ELF-1 (cell line): ENCODE measurements at regions not wholly inside any gene's neighbourhood (a gene's known extent, or its start where the extent isn't known, plus 50 kb on each side); places are given as distances from the start of the nearest gene placed in this dataset.
A peak's percentile ranks its signal among the peaks of the same experiment; 100 is the strongest.

Experiments
- DNase-seq: peaks from one replicate; pipeline ENCODE4 v3.0.0-alpha.2; 2016; ENCODE audit warnings: low read depth, low spot score

DNA sequence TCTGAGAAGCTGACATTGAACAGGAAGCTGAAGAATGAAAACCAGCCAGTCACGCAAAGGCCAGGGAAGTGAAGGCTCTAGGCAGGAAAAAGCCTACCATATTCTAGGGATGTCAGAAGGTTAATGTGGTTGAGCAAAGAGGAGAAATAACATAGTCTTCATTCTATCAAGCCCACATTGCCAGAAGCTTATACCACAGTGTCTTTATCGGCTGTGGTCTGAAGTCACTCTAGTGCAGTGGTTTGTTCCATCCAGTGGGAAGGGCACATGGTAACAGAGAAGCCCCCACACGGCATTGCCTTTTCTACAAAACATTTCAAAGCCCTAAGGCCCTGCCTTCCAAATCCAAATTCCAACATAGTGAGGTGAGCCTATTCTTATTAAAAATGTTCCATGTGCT, 311.3 kb downstream of the TNS1 start:
- no peak for DNase-seq

DNA sequence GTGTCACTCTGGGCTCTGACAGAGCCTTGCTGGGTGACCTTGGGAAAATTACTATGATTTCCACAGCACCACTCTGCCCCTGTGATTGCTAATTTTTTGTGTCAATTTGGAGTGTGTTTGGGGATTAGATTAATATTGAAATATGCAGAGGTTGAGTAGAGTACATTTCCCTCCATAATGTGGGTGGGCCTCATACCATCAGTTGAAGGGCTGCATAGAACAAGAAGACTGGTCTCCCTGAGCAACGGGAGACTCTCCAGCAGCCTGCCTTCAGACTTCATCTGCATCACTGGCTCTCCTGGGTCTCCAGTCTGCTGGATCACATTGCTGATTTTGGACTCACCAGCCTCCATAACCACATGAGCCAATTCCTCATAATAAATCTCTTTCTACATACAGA, 313.7 kb downstream of the TNS1 start:
- no peak for DNase-seq

DNA sequence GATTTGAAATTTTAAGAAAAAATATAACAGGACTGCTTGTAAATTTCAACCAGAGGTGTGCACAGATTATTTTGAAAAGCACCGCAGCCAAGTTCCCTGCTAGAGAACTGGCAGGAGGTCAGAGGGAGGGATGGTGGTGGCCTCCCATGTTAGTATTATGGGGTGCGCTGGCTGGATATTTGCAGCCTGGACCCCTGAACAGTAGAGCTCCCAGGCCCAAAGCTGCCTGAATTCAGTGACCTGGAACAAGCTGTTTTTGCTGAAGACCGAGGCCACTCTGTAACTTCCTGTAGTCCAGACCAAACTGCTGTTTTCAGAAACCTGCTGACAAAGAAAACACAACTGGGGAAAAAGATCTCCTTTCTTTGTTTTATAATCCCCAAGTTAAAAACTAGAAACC, 314.3 kb downstream of the TNS1 start:
- no peak for DNase-seq

DNA sequence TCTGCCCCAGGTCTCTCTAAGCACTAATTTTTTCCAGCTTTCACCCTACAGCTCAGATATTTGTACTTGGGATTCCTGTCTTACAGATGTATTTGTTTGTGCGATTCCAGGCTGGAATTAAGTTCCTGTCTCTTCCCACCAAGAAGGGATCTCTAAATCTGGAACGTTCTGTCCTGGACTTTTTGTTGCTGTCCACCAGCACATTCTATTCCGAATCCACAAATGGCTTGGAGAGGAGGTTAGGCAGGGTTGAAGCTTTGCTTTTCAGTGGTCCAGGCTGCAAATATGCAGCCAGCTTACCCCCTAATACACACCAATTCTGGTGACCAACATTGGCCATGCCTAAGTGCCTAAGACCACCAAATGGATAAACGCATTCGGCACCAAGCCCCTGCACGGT, 315.0 kb downstream of the TNS1 start:
- no peak for DNase-seq

DNA sequence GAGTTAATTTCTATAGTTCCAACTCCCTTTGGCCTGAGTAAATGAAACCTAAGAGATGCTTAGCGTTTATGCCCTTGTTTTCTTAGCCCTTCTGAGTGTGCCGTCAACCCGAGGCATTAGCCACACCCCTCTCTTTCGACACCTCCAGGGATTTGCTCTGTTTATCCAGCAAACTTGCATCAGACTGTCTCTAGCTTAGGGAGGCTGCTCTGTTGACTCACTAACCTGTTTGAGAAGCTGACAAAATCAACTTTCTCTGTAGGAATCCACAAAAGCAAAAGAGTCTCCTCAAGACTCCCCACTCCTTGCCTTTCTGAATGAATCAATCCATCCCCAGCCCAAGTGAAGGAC, 317.6 kb downstream of the TNS1 start:
- peak; percentile 73 for DNase-seq

DNA sequence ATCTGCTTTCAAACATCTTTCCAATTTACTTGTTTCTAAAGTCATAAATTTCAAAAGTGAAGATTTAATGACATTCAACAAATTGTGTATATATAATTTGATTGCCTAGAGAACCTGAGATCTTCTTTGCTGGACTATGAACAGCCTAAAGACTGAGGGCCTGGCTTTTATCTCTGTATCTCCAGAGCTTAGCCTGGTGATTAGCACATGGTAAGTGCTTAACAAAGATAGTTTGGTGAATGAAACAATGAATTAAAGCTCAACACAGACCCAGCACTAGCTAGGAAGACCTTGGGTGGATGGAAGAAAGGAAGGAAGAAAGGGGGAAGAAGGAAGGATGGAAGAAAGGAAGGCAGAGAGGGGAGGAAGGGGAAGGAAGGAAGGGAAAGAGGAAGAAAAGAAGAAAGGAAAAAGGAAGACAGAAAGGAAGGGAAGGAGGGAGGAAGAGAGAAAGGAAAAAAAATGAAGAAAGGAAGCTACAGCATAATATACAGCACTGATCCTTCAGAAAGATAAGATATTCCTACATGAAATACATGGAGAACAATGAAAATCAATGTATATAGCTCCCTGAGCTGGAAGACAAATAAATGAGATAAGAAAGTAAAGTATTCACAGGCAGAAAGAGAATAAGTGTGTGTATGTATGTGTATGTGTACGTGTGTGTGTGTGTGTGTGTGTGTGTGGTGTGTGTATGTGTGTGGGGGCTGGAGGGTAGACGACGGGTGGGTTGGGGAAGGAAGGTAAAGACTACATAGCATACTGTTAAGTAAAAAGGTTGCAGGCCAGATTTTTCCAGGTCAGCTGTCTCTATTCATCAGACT, 318.2 kb downstream of the TNS1 start:
- no peak for DNase-seq

DNA sequence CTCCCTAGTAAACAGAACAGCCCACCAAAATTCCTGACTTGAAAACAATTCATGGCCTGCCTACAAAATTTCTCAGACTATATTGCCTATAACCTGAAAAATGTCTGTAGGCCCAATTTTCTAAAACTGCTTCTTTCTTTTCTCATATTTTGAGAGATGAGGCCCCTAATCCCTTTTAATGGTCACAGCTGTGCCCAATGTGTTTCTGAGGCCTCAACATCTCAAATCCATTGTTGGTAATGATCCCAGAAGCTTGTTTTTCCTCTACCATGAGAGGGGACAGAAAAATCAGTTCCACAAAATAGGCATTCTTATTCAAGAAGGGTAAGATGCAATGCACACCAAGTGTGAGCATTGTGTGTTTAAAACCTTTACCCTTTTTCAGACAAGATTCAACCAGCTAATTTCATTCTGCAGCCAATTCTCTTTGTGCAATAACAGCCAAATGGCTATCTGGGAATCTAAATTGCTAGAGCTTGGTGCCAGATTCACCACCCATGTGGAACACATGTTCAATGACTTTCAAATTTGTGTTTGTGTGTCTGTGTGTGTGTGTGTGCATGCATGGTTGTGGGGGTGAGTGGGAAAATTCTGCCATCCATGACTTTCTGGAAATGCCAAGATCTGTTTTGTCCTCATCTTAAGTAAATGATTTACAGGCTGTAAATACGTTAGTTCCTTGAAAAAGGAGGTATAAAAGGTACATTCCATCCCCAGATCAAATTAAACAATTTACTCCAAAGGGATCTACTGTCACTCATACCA, 319.5 kb downstream of the TNS1 start:
- DNase-seq, result no peak

DNA sequence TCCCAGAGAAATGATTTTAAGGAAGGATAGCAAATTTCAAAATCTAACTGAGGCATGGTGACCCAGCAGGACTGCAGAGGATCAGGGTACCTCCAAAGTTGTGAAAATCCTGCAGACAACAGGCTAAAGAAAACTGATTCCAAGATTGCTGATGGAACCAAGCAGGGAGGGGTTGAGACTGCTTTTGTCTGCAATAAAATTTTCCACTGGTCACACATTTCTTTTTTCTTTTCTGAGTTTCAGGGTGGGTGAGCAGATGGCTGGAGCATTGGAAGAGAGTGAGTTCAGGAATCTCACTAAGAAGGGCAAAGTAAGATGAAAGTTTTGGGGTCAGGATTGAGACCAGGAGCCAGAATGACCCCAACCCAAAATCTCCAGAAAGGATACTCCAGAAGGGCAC, 321.0 kb downstream of the TNS1 start:
- no peak for DNase-seq

DNA sequence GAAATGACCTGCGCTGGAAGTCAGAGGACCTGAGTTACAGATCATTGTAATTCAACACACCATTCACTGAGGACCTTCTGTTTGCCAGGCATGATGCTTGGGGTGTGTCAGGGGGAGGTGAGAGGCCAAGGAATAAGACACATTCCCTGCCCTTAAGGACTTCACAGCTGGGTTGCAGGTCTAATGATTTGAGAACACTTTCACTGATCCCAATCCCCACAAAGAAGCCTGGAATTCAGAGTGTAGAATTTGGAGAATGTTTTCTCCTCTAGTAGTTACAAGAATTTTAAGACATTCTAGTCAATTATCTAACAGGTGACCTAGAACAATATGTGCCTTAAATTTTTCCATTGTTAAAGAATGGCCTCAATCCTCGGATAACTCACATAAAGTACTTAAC, 322.4 kb downstream of the TNS1 start:
- peak; percentile 30 for DNase-seq

DNA sequence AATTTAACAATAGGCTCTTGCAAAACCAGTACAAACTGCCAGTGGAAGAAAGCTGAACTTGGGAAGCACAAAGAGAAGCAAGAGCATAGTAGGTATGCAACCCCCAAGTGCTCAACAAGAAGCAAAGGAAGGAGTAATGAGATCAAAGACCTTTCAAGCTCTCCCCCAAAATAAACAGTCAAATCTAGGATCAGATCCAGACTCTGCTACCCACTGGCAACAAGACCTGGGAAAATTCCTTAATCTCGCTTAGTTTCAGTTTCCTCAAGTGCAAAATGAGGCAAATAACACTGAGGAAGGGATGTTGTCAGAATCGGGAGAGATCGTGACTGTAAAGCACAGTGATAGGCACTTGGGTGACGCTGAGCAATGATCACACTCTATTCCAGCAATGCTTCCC, 329.2 kb downstream of the TNS1 start:
- DNase-seq, result no peak

DNA sequence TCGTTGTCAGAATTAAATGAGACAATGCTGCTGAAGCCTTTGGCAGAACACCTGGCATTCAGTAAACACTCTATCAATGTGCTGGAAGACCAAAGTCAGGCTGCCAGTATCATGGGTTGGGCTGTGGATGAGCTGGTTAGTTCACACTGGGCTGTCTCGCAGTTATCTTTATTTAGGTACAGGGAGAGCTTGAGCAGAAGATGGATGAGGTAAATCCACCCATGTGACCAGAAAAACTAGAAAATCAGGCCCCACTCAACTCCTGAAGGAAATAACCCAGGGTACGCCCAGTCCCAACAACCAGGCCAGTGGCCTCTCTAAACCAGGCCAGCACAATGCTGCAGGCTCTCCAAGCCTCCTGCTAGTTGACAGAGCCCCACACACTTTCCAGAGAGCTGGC, 330.3 kb downstream of the TNS1 start:
- peak; percentile 69 for DNase-seq

DNA sequence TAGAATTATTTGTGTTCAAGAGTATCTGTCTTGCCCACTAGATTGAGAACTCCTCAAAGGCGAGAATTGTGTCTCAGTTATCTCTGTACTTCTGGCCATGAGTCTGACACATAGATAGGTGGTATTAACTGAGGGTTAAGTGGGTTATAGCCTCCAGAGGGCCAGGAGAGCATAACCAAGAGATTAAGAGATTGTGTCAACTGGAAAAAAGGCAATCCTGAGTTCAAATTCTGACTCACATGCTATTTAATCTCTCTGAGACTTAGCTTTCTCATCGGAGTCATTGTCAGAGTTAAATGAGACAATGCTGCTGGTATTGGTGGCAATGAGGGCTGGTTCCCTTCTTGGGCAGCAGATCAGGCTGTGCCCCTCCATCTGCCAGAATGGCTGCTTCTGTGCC, 330.9 kb downstream of the TNS1 start:
- DNase-seq, result no peak

DNA sequence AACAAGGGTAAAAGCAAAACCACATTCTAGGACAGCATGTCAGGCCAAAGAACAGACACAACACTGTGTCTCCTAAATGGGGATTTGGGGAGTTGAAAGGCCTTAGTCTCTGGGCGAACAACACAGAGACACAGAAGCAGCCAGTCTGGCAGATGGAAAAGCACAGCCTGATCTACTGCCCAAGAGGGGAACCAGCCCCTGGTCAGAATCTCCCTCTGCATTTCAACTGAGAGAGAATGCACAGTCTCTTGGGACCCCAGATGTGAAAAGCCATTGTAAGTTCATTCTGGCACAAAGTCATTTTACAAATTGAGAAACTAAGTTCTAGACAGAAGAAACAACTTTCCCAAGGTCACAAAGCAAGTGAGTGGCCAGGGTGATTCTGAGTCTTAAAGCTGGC, 331.7 kb downstream of the TNS1 start:
- DNase-seq, result no peak

DNA sequence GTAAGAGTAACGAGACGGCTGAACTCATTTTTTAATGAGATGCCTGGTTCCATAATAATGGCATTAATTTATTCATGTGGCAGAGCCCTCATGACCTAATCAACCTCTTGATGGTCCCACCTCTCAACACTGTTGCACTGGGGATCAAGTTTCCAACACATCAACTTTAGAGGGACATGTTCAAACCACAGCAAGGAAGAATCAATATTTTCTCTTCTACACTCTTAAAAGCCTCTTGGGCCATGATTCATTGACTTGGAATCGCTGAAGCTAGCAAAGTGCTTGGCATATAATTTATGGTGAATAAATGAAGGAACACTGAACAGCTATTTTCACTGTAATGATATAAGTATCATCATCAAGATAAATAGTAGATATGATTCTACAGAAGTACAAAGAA, 333.0 kb downstream of the TNS1 start:
- no peak for DNase-seq

DNA sequence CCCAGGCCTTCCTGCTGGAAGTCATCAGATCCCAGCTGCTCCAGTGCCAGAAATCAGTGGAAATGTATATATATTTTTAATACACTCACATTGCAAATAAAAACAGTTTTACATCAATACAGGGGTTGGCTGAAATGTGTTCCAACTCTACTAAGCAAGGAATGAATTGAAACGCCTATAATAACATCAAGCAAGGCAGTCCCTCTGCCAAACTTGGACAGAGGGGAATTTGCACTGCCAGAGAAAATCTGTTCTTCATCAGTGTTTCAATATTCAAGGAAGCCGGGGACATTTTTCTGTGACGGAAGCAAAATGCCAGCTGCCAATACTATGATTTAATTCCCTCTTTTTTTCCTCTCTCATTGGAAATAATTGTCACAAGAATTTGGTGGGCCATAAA, 335.3 kb downstream of the TNS1 start:
- DNase-seq, result no peak

DNA sequence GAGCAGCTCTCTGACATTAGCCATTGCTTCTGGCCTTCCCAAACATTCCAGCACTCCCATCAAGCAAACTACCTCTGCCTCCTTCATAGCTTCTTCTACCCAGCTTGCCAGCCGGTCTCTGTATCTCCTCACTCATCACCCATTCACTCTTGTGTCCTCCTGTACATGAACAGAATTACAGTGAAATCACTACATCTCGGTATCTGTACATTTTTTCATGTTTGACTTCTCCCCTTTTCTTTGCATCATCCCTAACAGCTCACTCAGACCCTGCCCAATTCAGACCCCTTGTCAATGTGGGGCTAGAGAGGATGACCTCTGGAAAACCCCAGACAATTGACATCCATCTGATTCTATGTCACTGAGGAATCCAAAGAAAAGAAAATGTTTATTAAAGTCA, 335.8 kb downstream of the TNS1 start:
- no peak for DNase-seq

DNA sequence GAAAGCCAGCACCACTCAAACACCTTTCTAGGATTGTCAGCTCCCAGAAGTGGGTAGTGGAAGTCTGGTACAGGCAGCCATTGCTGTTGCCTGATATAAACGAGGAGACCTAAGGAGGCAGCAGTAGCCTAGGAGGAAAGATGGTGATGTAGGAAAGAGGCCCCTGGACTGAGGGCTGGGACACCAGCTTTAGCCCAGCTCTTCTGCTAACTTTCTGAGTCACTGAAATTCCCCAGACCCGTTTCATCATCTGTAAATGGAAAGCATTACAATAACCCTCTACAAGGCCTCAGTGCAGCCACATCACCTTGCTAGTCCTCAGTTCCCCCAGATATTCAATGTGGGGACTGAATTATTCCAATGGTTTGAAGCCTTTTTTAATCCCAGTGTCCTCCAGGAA, 336.5 kb downstream of the TNS1 start:
- DNase-seq, result no peak

DNA sequence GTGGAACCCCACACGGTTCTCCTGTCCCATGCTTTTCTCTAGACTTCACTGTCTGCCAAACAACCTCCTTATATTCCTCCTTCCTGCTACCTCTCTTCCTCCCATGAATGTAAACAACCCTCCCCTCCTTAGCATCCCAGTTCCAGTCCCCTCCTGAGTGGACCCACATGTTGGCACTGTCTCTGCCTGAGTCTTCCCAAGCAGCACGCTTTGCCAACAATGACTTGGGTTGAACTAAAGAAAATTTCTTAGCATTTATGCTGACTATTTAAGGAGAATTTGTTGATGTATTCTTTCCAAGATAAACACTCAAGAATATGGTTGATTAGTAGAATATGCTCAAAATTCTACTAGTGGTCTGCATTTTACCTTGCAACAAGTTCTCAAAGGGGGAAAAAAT, 338.0 kb downstream of the TNS1 start:
- no peak for DNase-seq

DNA sequence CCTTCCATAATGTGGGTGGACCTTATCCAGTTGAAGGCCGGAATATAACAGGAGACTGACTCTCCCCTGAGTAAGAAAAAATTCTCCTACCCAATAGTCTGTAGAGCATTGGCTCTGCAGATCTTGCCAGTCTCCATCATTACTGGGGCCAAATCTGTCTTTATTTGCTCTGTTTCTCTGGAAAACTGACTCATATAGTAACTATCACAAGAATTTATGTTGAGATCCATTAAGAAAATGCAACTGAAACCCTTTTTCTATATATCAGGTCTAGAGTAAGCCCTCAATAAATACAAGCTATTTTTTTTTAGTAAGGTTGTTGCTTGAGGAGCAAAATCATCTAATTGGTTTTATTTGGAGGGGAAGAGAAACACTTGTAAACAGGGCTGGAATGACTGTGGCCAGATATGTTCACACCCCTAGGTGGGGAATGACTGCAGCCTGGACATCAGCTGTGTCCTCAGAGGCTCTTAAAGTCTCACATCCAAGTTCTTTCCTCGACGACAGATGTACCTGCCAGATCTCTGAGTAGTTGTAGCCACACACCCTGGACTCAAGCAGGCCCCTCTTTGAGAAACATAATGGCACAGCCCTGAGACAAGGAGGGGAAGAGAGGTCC, 339.7 kb downstream of the TNS1 start:
- DNase-seq, result no peak

DNA sequence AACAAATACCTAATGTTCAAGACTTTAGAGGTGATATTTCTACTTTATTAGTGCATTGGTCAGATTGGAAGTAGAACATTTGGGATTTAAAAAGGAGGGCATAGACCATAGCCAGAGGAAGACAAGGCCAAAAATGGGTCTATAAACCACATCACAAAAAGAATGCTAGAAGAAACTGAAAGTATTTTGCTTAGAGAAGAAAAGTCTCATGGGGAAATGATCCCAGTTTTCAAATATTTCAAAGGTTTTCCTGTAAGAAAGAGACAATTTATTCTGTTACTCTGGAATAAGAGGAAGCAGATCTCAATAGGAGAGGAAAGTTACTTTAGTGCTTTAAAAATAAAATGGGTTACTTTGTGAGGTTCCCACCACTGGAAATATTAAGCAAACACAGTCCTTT, 341.4 kb downstream of the TNS1 start:
- no peak for DNase-seq

DNA sequence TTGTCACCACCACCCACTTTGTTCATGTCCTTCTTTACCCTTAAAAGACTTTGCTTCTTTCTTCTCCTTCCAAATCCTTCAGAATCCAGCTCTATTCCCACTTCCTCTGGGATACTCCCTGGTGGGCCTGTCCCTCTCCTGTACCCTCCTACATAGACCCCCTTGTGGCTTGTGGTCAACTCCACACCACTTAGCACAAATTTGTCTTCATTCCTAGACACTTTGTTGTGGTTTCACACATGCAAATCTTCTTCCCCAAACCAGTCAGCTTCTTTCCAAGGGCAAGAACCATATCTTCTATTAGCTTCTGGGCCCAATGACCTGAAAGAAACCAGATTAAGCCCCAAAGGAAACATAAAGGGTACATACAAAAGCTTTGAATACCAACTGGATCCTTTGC, 342.4 kb downstream of the TNS1 start:
- DNase-seq, result no peak

DNA sequence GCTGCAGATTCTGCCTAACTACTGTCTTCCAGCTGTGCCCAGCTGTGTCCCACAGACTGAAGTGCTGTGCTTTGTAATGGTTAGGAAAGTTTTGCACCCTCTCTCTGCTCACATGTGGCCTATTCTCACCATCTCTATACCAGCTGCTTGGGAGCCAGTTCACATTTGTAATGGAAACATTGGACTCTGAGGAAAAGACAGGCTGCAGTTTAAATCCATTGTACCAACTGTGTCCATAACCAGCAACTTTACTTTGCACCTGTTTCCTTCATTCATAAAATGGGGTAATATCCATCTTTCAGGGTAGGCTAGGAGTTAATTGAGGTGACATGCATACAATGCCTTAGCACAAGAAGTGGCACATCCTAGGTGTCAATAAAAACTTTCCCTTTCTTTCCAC, 344.0 kb downstream of the TNS1 start:
- no peak for DNase-seq

DNA sequence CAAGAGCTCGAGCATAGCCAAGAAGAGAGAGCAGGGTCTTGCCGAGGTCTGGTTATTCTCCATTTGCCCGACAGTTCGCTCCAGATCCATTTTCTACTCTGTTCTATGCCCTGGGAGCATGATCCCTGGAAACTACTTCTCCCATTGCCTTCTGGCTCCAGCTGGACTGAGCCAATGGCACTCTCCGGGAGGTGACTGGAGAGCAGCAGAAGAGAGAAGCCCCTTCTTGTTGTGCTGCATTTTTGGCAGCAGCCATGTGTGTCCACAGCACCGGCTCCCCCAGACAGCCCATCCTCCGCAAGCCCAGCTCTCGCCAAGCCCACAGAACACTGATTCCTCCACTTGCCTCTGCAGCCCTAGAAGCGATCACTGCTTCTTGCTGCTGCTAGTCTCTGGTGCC, 345.5 kb downstream of the TNS1 start:
- DNase-seq, result peak; percentile 6
